CD8-positive, alpha-beta memory T cell (primary cell): ENCODE measurements at regions not wholly inside any gene's neighbourhood (a gene's known extent, or its start where the extent isn't known, plus 50 kb on each side); places are given as distances from the start of the nearest gene placed in this dataset.
"Not testable (repeated sequence)": the region's sequence is repeated elsewhere in the genome, so short reads cannot be mapped to it uniquely, and the experiment has no call there.

Experiments used
- CTCF ChIA-PET: fragments of 350-600 bp; sonication (Branson Sonifier 250); formaldehyde crosslinking; loops from one replicate; lab custom pipeline; 2021; ENCODE audit warnings: antibody characterized with exemption; lab: Charles Lee
- POLR2A ChIA-PET: fragments of 350-600 bp; sonication (Branson Sonifier 250); formaldehyde crosslinking; loops from one replicate; lab custom pipeline; 2021; ENCODE audit warnings: antibody characterized with exemption; lab: Charles Lee
- DNase-seq, 5 donors: peaks; one replicate each; pipeline versions ENCODE4 v3.0.0 to v3.0.0-alpha.2; 2020 to 2022; ENCODE audit warnings: mixed read lengths in 1 of 5
- H3K27ac ChIP-seq: one replicate; pipeline ENCODE4 v1.7.0; 2013; ENCODE audit warnings: low read depth, mild to moderate bottlenecking, low read length, moderate library complexity
- H3K27me3 ChIP-seq: 2 replicates; pipeline ENCODE4 v1.7.0; 2013; ENCODE audit warnings: low read length, mild to moderate bottlenecking; ENCODE audit not compliant: insufficient read depth, poor library complexity, severe bottlenecking
- H3K36me3 ChIP-seq: 2 replicates; pipeline ENCODE4 v1.7.0; 2013; ENCODE audit warnings: mild to moderate bottlenecking, low read length, moderate library complexity; ENCODE audit not compliant: insufficient read depth
- H3K4me1 ChIP-seq: 2 replicates; pipeline ENCODE4 v1.7.0; 2013; ENCODE audit warnings: mild to moderate bottlenecking, low read length, moderate library complexity; ENCODE audit not compliant: insufficient read depth
- H3K4me3 ChIP-seq: 2 replicates; pipeline ENCODE4 v1.7.0; 2013; ENCODE audit warnings: mild to moderate bottlenecking, low read length
- H3K9me3 ChIP-seq: 2 replicates; pipeline ENCODE4 v1.7.0; 2013; ENCODE audit warnings: mild to moderate bottlenecking, low read length
- H3K27ac Mint-ChIP-seq, 8 donors: one replicate each; pipeline ENCODE4 v1.8.0; 2020 to 2021; ENCODE audit warnings: mixed read lengths in 8 of 8, mild to moderate bottlenecking in 6 of 8, inconsistent platforms in 3 of 8, moderate library complexity in 3 of 8
- H3K27me3 Mint-ChIP-seq, 2 donors: one replicate each; pipeline ENCODE4 v1.8.0; 2020 to 2021; ENCODE audit warnings: mixed read lengths in 2 of 2, mild to moderate bottlenecking in 1 of 2, moderate library complexity in 1 of 2
- H3K36me3 Mint-ChIP-seq, 3 donors: one replicate each; pipeline ENCODE4 v1.8.0; 2020 to 2021; ENCODE audit warnings: mixed read lengths in 3 of 3, inconsistent platforms in 1 of 3, mild to moderate bottlenecking in 1 of 3
- H3K4me1 Mint-ChIP-seq, 3 donors: one replicate each; pipeline ENCODE4 v1.8.0; 2020 to 2021; ENCODE audit warnings: mixed read lengths in 3 of 3, inconsistent platforms in 1 of 3, mild to moderate bottlenecking in 1 of 3
- H3K4me3 Mint-ChIP-seq, 7 donors: one replicate each; pipeline ENCODE4 v1.8.0; 2020 to 2021; ENCODE audit warnings: mixed read lengths in 7 of 7, mild to moderate bottlenecking in 6 of 7, moderate library complexity in 4 of 7, inconsistent platforms in 2 of 7
- H3K9me3 Mint-ChIP-seq, 5 donors: one replicate each; pipeline ENCODE4 v1.8.0; 2020 to 2022; ENCODE audit warnings: mixed read lengths in 5 of 5, mild to moderate bottlenecking in 3 of 5, moderate library complexity in 2 of 5, inconsistent platforms in 1 of 5

DNA sequence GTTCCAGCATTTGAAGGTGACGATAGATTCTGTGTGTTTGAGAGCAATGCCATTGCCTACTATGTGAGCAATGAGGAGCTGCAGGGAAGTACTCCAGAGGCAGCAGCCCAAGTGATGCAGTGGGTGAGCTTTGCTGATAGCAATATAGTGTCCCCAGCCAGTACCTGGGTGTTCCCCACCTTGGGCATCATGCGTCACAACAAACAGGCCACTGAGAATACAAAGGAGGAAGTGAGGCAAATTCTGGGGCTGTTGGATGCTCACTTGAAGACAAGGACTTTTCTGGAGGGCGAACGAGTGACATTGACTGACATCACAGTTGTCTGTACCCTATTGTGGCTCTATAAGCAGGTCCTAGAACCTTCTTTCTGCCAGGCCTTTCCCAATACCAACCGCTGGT, 142.0 kb downstream of the PLS3 start:
- Histone ChIP-seq H3K27me3 (no peaks in the 10 kb centered on the region), H3K36me3 (no peaks in the 10 kb centered on the region), H3K9me3 (no peaks in the 10 kb centered on the region), H3K4me3 (no peak overlapping the region), H3K27ac (no peak overlapping the region), H3K4me1 (no peaks in the 10 kb centered on the region)
- no peaks in the 10 kb centered on the region for H3K27me3 Mint-ChIP-seq
- no peaks in the 10 kb centered on the region for H3K4me1 Mint-ChIP-seq
- H3K9me3 Mint-ChIP-seq, result no peaks in the 10 kb centered on the region
- ChIA-PET POLR2A (no interaction called here), CTCF (no interaction called here)
- DNase-seq, result no peak
- no peaks in the 10 kb centered on the region for H3K36me3 Mint-ChIP-seq
- no peak overlapping the region for H3K4me3 Mint-ChIP-seq
- no peak overlapping the region for H3K27ac Mint-ChIP-seq

DNA sequence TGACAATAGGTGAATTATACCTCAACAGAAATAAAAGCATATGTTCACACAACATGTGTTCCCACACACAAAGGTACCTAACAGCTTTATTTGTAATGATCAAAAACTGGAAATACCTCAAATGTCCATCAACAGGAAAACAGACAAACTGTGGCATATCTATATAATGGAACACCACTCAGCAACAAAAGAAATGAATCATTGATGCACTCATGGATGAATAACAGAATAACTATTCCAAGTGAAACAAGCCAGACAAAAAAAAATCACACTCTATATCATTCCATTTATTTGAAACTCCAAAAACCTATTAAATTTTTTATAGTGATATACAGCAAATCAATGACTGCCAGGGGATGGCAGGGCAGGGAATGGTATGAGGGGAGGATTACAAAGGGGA, 148.1 kb downstream of the PLS3 start:
- H3K27ac Mint-ChIP-seq, result no peak overlapping the region
- no peaks in the 10 kb centered on the region for H3K27me3 Mint-ChIP-seq
- H3K9me3 ChIP-seq, result no peaks in the 10 kb centered on the region
- DNase-seq, result no peak
- ChIA-PET CTCF (no interaction called here), POLR2A (no interaction called here)
- no peak overlapping the region for H3K4me3 Mint-ChIP-seq
- H3K36me3 Mint-ChIP-seq, result no peaks in the 10 kb centered on the region
- H3K36me3 ChIP-seq, result no peaks in the 10 kb centered on the region
- no peaks in the 10 kb centered on the region for H3K27me3 ChIP-seq
- H3K4me1 Mint-ChIP-seq, result no peaks in the 10 kb centered on the region
- H3K9me3 Mint-ChIP-seq, result no peaks in the 10 kb centered on the region
- no peak overlapping the region for H3K27ac ChIP-seq
- H3K4me3 ChIP-seq, result no peak overlapping the region
- H3K4me1 ChIP-seq, result no peaks in the 10 kb centered on the region

DNA sequence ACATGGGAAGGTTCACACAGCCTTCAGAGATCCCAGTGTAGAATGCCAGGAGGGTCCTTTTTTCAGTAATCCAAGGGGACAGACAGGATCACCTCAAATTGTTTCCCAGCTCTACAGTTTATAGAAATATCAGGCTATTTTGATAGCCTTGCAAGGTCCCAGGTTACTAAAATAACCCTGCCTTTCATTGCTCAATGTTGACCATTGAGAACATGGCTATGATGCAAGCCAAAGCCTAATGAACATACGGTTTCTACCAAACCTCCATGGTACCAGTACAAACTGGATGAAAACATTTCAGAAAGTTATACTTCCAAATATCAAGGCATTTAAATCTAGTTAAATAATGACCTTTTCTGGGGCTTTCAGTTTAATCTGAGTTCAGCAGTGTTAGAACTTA, 151.5 kb downstream of the PLS3 start:
- CTCF ChIA-PET, result no interaction called here

DNA sequence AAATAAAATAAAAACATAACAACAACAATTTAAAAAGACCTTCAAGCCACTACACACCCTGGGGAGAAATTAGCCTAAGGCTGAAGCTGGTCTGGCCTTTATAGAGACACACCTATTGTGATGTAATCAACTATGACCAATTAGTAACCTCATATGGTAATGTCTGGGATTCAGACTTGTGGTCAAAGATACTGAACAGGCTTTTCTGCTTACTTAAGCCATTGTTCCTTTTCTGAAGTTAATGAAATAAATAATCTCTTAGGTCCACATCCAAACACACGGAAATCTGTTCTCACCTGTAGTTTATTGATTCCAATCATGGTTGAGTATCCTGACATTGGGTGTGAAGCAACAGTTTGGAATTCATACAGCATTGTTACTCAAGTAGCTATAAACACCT, 152.5 kb downstream of the PLS3 start:
- H3K4me1 Mint-ChIP-seq, result no peaks in the 10 kb centered on the region
- H3K36me3 Mint-ChIP-seq, result no peaks in the 10 kb centered on the region
- Histone ChIP-seq H3K36me3 (no peaks in the 10 kb centered on the region), H3K4me1 (no peaks in the 10 kb centered on the region), H3K9me3 (no peaks in the 10 kb centered on the region), H3K27ac (no peak overlapping the region), H3K27me3 (no peaks in the 10 kb centered on the region), H3K4me3 (no peak overlapping the region)
- DNase-seq, result no peak
- no peaks in the 10 kb centered on the region for H3K9me3 Mint-ChIP-seq
- H3K4me3 Mint-ChIP-seq, result no peak overlapping the region
- POLR2A ChIA-PET, result no interaction called here
- H3K27me3 Mint-ChIP-seq, result peaks cover 0 to 2% of the 10 kb centered on the region in 2 donors
- CTCF ChIA-PET, result no interaction called here
- H3K27ac Mint-ChIP-seq, result no peak overlapping the region

More for the DNA sequence above, 151.5 kb downstream of the PLS3 start:
- H3K9me3 ChIP-seq, result no peaks in the 10 kb centered on the region
- Mint-ChIP-seq H3K9me3 (no peaks in the 10 kb centered on the region), H3K4me1 (no peaks in the 10 kb centered on the region), H3K36me3 (no peaks in the 10 kb centered on the region), H3K27ac (no peak overlapping the region), H3K4me3 (no peak overlapping the region), H3K27me3 (peaks cover 0 to 2% of the 10 kb centered on the region in 2 donors)
- no peak overlapping the region for H3K4me3 ChIP-seq
- DNase-seq, result no peak
- no peaks in the 10 kb centered on the region for H3K4me1 ChIP-seq
- POLR2A ChIA-PET, result no interaction called here
- H3K27ac ChIP-seq, result no peak overlapping the region
- H3K36me3 ChIP-seq, result no peaks in the 10 kb centered on the region
- H3K27me3 ChIP-seq, result no peaks in the 10 kb centered on the region

DNA sequence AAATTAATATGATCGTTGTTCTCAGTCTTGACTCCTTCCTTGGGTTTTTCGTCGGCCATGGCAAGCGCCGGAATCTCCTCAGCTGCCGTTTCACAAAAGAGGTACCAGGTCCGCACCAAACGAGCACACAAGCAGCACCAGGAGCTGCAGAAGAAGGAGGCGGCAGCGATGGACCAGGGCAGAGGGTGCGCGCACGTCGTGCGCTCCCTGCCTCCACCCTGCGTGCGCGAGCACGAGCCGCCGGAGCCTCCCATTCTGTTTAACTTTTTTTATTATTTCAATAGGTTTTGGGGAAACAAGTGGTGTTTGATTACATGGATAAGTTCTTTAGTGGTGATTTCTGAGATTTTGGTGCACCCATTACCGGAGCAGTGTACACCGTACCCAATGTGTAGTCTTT, 158.2 kb downstream of the PLS3 start:
- Mint-ChIP-seq H3K27me3 (peaks cover 0 to 4% of the 10 kb centered on the region in 2 donors), H3K27ac (no peak overlapping the region), H3K4me1 (no peaks in the 10 kb centered on the region), H3K4me3 (no peak overlapping the region), H3K9me3 (no peaks in the 10 kb centered on the region), H3K36me3 (no peaks in the 10 kb centered on the region)
- H3K27ac ChIP-seq, result no peak overlapping the region
- no peaks in the 10 kb centered on the region for H3K36me3 ChIP-seq
- H3K4me1 ChIP-seq, result no peaks in the 10 kb centered on the region
- no peak for DNase-seq
- no peaks in the 10 kb centered on the region for H3K27me3 ChIP-seq
- H3K9me3 ChIP-seq, result no peaks in the 10 kb centered on the region
- no peak overlapping the region for H3K4me3 ChIP-seq
- ChIA-PET POLR2A (no interaction called here), CTCF (no interaction called here)

DNA sequence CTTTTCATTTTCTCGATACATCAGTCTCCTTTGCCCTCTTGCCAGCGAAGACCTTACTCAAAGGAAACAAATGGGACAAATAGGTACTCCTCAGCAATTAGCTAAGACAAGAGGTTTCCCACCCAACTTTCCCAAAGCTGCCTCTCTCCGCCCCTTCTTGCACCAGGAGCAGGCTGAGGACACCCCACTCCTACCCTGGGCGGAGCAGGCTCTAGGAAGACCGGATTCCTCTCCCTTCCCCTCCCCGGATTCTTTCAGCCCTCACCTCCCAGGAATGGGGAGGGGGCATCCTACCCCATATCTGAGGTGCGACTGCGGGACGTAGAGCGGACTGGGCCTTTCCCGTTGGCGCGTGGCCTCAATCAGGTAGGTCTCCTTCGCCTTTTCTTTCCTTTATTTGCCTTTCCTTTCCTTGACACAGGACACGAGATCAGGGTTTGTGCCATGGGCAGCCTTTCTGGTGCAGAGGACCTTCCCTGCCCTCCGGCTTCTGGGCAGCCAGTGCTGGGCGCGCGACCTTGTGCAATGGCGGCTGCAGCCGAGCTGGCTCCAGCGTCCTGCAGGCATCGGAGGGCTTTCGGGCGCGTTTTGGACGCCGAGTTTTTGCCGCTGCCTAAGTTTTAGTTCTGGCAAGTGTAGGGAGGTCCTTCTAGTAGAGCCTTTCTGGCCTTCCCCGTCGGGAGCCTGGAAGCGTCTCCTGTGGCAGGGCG, 161.9 kb downstream of the PLS3 start:
- H3K4me3 ChIP-seq, CTCF ChIA-PET, H3K4me3 Mint-ChIP-seq, H3K9me3 ChIP-seq, H3K4me1 ChIP-seq, DNase-seq, POLR2A ChIA-PET, H3K27ac Mint-ChIP-seq, H3K27me3 Mint-ChIP-seq, H3K27me3 ChIP-seq, H3K9me3 Mint-ChIP-seq, H3K36me3 Mint-ChIP-seq, H3K36me3 ChIP-seq, H3K4me1 Mint-ChIP-seq, H3K27ac ChIP-seq: not testable (repeated sequence)

DNA sequence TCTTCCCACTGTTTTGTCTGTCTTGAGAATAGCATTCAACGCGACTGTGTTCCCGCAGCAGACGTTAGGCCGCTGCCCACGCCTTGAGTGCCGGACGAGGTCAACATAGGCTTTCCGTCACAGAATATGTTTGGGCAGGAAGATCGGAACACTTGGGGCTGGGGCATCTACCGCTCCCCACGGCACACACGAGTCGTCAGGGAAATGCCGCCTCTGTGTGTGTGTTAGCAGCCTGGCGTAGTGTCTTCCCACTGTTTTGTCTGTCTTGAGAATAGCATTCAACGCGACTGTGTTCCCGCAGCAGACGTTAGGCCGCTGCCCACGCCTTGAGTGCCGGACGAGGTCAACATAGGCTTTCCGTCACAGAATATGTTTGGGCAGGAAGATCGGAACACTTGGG, 164.4 kb downstream of the PLS3 start:
- H3K27ac Mint-ChIP-seq, DNase-seq, H3K9me3 Mint-ChIP-seq, H3K27me3 Mint-ChIP-seq, H3K9me3 ChIP-seq, H3K27ac ChIP-seq, H3K36me3 ChIP-seq, H3K27me3 ChIP-seq, CTCF ChIA-PET, H3K4me3 ChIP-seq, POLR2A ChIA-PET, H3K4me3 Mint-ChIP-seq, H3K4me1 ChIP-seq, H3K36me3 Mint-ChIP-seq, H3K4me1 Mint-ChIP-seq: not testable (repeated sequence)

DNA sequence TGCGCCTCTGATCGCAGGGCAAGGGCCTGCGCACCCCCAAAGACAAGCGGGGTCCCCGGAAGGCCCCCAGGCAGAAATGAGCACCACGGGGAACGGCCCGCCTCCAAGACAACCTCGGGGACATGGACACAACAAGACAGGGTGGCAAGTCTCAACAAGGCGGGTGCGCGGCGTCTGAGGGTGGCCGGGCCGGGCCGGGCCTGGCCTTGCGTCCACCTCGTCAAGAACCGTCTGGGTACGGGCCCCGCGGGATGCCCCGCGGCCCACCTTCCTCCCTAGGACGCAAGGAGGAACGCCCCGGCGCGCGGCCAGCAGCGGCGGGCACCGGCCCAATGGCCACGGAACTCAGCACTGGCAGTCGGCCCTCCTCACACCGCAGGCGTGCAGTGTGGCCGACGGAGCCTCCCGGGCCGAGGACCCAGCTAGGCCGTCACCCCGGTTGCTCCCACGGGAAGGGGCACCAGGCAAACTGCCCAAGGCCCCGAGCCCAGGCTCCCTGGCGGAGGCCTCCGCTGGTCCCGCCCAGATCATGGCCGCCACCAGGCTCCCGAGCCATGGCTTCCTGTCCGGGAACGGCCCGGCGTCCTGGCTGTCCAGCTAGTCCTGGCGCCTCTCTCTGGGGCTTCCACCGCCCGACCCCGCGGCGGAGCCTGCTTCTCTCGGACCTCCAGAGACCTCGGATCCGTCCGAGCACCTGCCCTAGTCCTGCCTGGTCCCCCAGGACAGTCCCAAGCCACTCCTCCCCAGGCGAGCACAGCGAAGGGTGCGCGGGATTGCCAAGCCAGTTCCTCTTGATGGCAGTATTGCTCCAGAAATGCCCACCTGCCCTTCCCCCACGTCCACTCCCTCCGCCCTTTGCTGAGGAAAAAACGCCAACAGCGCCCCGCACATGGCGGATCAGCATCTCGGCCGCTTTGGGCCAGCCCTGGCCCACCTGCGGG, 167.1 kb downstream of the PLS3 start:
- POLR2A ChIA-PET, H3K4me3 ChIP-seq, DNase-seq, H3K9me3 ChIP-seq, H3K4me1 ChIP-seq, H3K4me1 Mint-ChIP-seq, CTCF ChIA-PET, H3K27me3 Mint-ChIP-seq, H3K9me3 Mint-ChIP-seq, H3K27me3 ChIP-seq, H3K27ac ChIP-seq, H3K27ac Mint-ChIP-seq, H3K36me3 Mint-ChIP-seq, H3K36me3 ChIP-seq: not testable (repeated sequence)
- peak overlapping the region in 1 of 7 donors; percentile 23 for H3K4me3 Mint-ChIP-seq
